Keratinocyte (primary cell): ENCODE measurements at regions not wholly inside any gene's neighbourhood (a gene's known extent, or its start where the extent isn't known, plus 50 kb on each side); places are given as distances from the start of the nearest gene placed in this dataset.

Experiments used
- DNase-seq: peaks from one replicate; pipeline ENCODE4 v3.0.0-alpha.2; 2011; ENCODE audit warnings: low read depth, missing footprints, low spot score
- FAIRE-seq: peaks from 2 replicates; lab custom pipeline; 2011; peaks lifted over from hg19 to GRCh38; lab: Jason Lieb, UNC
- H2AFZ ChIP-seq: 2 replicates; pipeline ENCODE4 v1.6.0; 2012; ENCODE audit warnings: low read length, control low read depth, inconsistent platforms; ENCODE audit not compliant: control insufficient read depth
- H3K27ac ChIP-seq: 2 replicates; pipeline ENCODE4 v1.5.1; 2011; ENCODE audit warnings: low read length; ENCODE audit not compliant: control insufficient read depth, insufficient read depth
- H3K27me3 ChIP-seq: 3 replicates; pipeline ENCODE4 v1.6.0; 2011; ENCODE audit warnings: low read length; ENCODE audit not compliant: control insufficient read depth, insufficient read depth; ENCODE audit errors: extremely low read depth
- H3K36me3 ChIP-seq, 2 experiments: 2 replicates in 1 of 2; 3 replicates in 1 of 2; pipeline ENCODE4 v1.5.1; 2011; ENCODE audit warnings: low read length in 2 of 2, mild to moderate bottlenecking in 1 of 2; ENCODE audit not compliant: control insufficient read depth in 2 of 2, insufficient read depth in 2 of 2; ENCODE audit errors: extremely low read depth in 1 of 2
- H3K4me1 ChIP-seq: 3 replicates; pipeline ENCODE4 v1.5.1; 2011; ENCODE audit warnings: low read length; ENCODE audit not compliant: control insufficient read depth, insufficient read depth; ENCODE audit errors: extremely low read depth
- H3K4me2 ChIP-seq: 3 replicates; pipeline ENCODE4 v1.6.0; 2011; ENCODE audit warnings: low read depth, low read length; ENCODE audit not compliant: control insufficient read depth, insufficient read depth; ENCODE audit errors: extremely low read depth
- H3K4me3 ChIP-seq, 3 experiments: fragments of 200-600 bp in 1 of 3; sonication (generic) in 1 of 3; 2 replicates in 2 of 3; 3 replicates in 1 of 3; pipeline ENCODE4 v1.5.1; 2011 to 2016; ENCODE audit warnings: low read length in 3 of 3, mild to moderate bottlenecking in 3 of 3, control low read depth in 2 of 3, inconsistent platforms in 1 of 3, low read depth in 1 of 3, mixed read lengths in 1 of 3, mixed run types in 1 of 3, moderate library complexity in 1 of 3; ENCODE audit not compliant: control insufficient read depth in 2 of 3, insufficient read depth in 2 of 3; ENCODE audit errors: extremely low read depth in 1 of 3
- H3K79me2 ChIP-seq: 2 replicates; pipeline ENCODE4 v1.6.0; 2012; ENCODE audit warnings: low read length; ENCODE audit not compliant: control insufficient read depth, insufficient read depth
- H3K9ac ChIP-seq: 3 replicates; pipeline ENCODE4 v1.6.0; 2011; ENCODE audit warnings: low read length; ENCODE audit not compliant: control insufficient read depth, insufficient read depth; ENCODE audit errors: extremely low read depth
- H3K9me1 ChIP-seq: 3 replicates; pipeline ENCODE4 v1.6.0; 2011; ENCODE audit warnings: low read length; ENCODE audit not compliant: control insufficient read depth, insufficient read depth; ENCODE audit errors: extremely low read depth
- H3K9me3 ChIP-seq: 2 replicates; pipeline ENCODE4 v1.5.1; 2012; ENCODE audit warnings: low read depth, low read length; ENCODE audit not compliant: control insufficient read depth
- H4K20me1 ChIP-seq: 3 replicates; pipeline ENCODE4 v1.6.0; 2011; ENCODE audit warnings: low read length; ENCODE audit not compliant: control insufficient read depth, insufficient read depth; ENCODE audit errors: extremely low read depth
- EZH2 ChIP-seq: IDR thresholded peaks from one replicate; pipeline ENCODE4 v1.6.1; 2012; ENCODE audit warnings: inconsistent platforms, mild to moderate bottlenecking, low read length, moderate library complexity
- dilution Hi-C: fragments of 300-500 bp; cut with MboI; formaldehyde crosslinking; loops from one replicate; pipeline ENCODE4 v1.7.0; 2020; ENCODE audit warnings: low sequenced_read_pairs; ENCODE audit not compliant: extremely low pct_ligation_motif_present
- TF ChIP-seq, protein P1 (sequence below), 3 experiments: IDR thresholded peaks in 1 of 3; conservative IDR thresholded peaks in 1 of 3; optimal IDR thresholded peaks in 1 of 3; 2 replicates in 2 of 3; 3 replicates in 1 of 3; pipeline versions ENCODE3 to v1.5.1; 2011; ENCODE audit warnings: low read length in 3 of 3, mild to moderate bottlenecking in 3 of 3, moderate library complexity in 2 of 3, control low read depth in 1 of 3, inconsistent platforms in 1 of 3; ENCODE audit not compliant: insufficient read depth in 2 of 3; ENCODE audit errors: extremely low read depth in 1 of 3

DNA sequence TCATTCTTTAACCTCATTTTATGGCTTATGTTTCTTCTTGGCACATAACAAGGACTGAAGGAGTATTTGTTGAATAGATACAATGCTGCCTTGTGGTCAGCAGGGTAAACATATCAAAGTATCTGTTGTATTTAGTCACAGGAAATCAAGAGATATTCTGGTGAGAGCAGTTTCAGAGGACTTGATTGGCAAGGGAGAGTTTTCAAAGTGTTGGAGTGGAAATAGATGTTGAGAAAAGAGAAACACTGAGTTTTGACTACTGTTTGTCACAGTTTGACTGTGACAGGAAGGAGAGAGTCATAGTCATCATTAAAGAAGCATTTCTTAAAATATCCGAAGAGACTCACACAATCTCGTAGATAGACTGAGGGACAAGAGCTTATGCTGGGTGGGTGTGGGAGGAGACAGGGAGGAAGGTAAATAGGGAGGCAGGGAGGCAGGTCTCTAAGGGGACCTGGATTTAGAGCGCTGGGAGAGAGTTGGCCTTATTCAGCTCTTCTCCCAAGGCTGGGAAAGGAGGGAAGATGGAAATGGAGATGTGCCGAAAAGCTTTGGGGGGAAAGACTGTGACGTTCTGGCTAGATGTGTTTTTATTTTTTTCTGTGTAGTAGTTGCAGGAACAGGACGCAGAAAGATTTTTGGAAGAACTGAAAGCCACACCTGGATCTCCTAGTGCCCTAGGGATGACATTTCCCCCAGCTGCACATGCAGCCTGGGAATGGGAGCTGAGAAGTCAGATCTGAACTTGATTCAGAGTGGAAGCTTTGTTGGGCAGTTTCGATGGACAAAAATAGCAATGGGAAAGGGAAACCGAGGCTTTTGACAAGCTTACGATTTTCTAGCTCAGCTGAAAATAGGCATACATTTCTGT, 65.0 kb upstream of the IFNGR1 start:
- no peaks in the 10 kb centered on the region for H3K36me3 ChIP-seq
- dilution Hi-C loops: no loop called here
- FAIRE-seq (no peak), DNase-seq (no peak)
- no peak overlapping the region for H3K27ac ChIP-seq
- TF ChIP-seq EZH2: no peak
- TF ChIP-seq, protein P1, sequence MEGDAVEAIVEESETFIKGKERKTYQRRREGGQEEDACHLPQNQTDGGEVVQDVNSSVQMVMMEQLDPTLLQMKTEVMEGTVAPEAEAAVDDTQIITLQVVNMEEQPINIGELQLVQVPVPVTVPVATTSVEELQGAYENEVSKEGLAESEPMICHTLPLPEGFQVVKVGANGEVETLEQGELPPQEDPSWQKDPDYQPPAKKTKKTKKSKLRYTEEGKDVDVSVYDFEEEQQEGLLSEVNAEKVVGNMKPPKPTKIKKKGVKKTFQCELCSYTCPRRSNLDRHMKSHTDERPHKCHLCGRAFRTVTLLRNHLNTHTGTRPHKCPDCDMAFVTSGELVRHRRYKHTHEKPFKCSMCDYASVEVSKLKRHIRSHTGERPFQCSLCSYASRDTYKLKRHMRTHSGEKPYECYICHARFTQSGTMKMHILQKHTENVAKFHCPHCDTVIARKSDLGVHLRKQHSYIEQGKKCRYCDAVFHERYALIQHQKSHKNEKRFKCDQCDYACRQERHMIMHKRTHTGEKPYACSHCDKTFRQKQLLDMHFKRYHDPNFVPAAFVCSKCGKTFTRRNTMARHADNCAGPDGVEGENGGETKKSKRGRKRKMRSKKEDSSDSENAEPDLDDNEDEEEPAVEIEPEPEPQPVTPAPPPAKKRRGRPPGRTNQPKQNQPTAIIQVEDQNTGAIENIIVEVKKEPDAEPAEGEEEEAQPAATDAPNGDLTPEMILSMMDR (optimal IDR thresholded peaks at IDR 0.05 in 1 of 3, IDR thresholded peaks at IDR 0.05 in 1 of 3, conservative IDR thresholded peaks at IDR 0.05 in 1 of 3; ENCODE audit: extremely low read depth in 1 of 3, insufficient read depth in 2 of 3, low read length in 3 of 3): no peak
- no peaks in the 10 kb centered on the region for H3K9me1 ChIP-seq
- no peaks in the 10 kb centered on the region for H3K27me3 ChIP-seq
- H3K9me3 ChIP-seq: no peaks in the 10 kb centered on the region
- no peak overlapping the region for H3K9ac ChIP-seq
- H3K4me2 ChIP-seq: no peak overlapping the region
- no peak overlapping the region for H3K4me3 ChIP-seq
- no peak overlapping the region for H2AFZ ChIP-seq
- no peaks in the 10 kb centered on the region for H3K4me1 ChIP-seq
- no peaks in the 10 kb centered on the region for H3K79me2 ChIP-seq
- no peaks in the 10 kb centered on the region for H4K20me1 ChIP-seq

DNA sequence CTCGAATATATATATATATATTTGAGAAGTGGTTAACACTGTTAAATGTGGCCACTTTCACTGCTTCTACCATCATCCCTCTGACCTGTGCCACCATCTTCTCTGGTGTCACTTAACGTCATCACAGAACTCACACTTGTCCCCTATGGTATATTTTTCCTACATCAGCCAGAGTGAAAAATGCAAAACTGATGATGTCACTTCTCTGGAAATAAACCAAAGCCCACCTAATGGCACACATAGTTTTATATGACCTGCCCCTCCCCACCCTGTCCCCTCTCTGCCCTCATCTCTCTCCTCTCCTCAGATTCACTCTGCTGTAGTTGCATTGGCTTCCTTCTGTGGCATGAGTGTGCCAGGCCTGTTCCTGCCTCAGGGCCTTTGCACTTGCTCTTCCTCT, 63.9 kb upstream of the IFNGR1 start:
- Histone ChIP-seq H3K9ac (no peak overlapping the region), H2AFZ (no peak overlapping the region), H3K4me2 (no peak overlapping the region), H3K36me3 (no peaks in the 10 kb centered on the region), H4K20me1 (no peaks in the 10 kb centered on the region), H3K4me1 (no peaks in the 10 kb centered on the region), H3K79me2 (no peaks in the 10 kb centered on the region), H3K27ac (no peak overlapping the region), H3K9me3 (no peaks in the 10 kb centered on the region), H3K4me3 (no peak overlapping the region), H3K27me3 (no peaks in the 10 kb centered on the region), H3K9me1 (no peaks in the 10 kb centered on the region)
- dilution Hi-C loops: no loop called here
- TF ChIP-seq EZH2: no peak
- TF ChIP-seq, protein P1 (optimal IDR thresholded peaks at IDR 0.05 in 1 of 3, IDR thresholded peaks at IDR 0.05 in 1 of 3, conservative IDR thresholded peaks at IDR 0.05 in 1 of 3; ENCODE audit: extremely low read depth in 1 of 3, insufficient read depth in 2 of 3, low read length in 3 of 3): no peak
- DNase-seq (no peak), FAIRE-seq (no peak)
